ENCODE measurements at regions not wholly inside any gene's neighbourhood (a gene's known extent, or its start where the extent isn't known, plus 50 kb on each side); places are given as distances from the start of the nearest gene placed in this dataset.

- TF ChIP-seq ATF6 (CRISPR knock-in tag; conservative IDR thresholded peaks at IDR 0.05) (peak; percentile 91; the same call in 1 of the 2 replicates), KDM4B (CRISPR knock-in tag; IDR thresholded peaks at IDR 0.05) (peak; percentile 89), BRD4 (CRISPR knock-in tag; IDR thresholded peaks at IDR 0.05) (no peak), ZBTB7A (CRISPR knock-in tag; IDR thresholded peaks at IDR 0.05) (peak; percentile 93), HCFC1 (IDR thresholded peaks at IDR 0.05; ENCODE audit: low read depth, low read length) (no peak), DRAP1 (CRISPR knock-in tag; IDR thresholded peaks at IDR 0.05) (peak; percentile 61), SIX4 (CRISPR knock-in tag; IDR thresholded peaks at IDR 0.05) (peak; percentile 64; the same call in 1 of the 2 replicates), DNMT1 (CRISPR knock-in tag; IDR thresholded peaks at IDR 0.05) (0 out of 2 replicates have a peak, but pooled peaks have one; percentile 62), STAG1 (CRISPR knock-in tag; IDR thresholded peaks at IDR 0.05) (no peak), ZNF605 (CRISPR knock-in tag; IDR thresholded peaks at IDR 0.05) (peak; percentile 99)
- TF ChIP-seq, protein P1, sequence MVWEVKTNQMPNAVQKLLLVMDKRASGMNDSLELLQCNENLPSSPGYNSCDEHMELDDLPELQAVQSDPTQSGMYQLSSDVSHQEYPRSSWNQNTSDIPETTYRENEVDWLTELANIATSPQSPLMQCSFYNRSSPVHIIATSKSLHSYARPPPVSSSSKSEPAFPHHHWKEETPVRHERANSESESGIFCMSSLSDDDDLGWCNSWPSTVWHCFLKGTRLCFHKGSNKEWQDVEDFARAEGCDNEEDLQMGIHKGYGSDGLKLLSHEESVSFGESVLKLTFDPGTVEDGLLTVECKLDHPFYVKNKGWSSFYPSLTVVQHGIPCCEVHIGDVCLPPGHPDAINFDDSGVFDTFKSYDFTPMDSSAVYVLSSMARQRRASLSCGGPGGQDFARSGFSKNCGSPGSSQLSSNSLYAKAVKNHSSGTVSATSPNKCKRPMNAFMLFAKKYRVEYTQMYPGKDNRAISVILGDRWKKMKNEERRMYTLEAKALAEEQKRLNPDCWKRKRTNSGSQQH (CRISPR knock-in tag; IDR thresholded peaks at IDR 0.05; ENCODE audit: low read depth) = no peak
- TF ChIP-seq, protein P2, sequence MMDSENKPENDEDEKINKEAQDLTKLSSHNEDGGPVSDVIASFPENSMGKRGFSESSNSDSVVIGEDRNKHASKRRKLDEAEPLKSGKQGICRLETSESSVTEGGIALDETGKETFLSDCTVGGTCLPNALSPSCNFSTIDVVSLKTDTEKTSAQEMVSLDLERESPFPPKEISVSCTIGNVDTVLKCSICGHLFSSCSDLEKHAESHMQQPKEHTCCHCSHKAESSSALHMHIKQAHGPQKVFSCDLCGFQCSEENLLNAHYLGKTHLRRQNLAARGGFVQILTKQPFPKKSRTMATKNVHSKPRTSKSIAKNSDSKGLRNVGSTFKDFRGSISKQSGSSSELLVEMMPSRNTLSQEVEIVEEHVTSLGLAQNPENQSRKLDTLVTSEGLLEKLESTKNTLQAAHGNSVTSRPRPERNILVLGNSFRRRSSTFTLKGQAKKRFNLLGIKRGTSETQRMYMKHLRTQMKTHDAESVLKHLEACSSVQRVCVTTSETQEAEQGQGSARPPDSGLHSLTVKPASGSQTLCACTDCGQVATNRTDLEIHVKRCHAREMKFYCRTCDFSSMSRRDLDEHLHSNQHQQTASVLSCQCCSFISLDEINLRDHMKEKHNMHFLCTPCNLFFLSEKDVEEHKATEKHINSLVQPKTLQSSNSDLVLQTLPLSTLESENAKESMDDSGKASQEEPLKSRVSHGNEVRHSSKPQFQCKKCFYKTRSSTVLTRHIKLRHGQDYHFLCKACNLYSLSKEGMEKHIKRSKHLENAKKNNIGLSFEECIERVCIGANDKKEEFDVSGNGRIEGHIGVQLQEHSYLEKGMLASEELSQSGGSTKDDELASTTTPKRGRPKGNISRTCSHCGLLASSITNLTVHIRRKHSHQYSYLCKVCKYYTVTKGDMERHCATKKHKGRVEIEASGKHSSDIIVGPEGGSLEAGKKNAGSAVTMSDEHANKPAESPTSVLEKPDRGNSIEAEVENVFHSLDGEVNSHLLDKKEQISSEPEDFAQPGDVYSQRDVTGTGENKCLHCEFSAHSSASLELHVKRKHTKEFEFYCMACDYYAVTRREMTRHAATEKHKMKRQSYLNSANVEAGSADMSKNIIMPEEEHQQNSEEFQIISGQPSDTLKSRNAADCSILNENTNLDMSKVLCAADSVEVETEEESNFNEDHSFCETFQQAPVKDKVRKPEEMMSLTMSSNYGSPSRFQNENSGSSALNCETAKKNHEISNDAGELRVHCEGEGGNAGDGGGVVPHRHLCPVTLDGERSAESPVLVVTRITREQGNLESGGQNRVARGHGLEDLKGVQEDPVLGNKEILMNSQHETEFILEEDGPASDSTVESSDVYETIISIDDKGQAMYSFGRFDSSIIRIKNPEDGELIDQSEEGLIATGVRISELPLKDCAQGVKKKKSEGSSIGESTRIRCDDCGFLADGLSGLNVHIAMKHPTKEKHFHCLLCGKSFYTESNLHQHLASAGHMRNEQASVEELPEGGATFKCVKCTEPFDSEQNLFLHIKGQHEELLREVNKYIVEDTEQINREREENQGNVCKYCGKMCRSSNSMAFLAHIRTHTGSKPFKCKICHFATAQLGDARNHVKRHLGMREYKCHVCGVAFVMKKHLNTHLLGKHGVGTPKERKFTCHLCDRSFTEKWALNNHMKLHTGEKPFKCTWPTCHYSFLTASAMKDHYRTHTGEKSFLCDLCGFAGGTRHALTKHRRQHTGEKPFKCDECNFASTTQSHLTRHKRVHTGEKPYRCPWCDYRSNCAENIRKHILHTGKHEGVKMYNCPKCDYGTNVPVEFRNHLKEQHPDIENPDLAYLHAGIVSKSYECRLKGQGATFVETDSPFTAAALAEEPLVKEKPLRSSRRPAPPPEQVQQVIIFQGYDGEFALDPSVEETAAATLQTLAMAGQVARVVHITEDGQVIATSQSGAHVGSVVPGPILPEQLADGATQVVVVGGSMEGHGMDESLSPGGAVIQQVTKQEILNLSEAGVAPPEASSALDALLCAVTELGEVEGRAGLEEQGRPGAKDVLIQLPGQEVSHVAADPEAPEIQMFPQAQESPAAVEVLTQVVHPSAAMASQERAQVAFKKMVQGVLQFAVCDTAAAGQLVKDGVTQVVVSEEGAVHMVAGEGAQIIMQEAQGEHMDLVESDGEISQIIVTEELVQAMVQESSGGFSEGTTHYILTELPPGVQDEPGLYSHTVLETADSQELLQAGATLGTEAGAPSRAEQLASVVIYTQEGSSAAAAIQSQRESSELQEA (CRISPR knock-in tag; IDR thresholded peaks at IDR 0.05; ENCODE audit: not compliant biosample characterization) = peak; percentile 73
- TF ChIP-seq, protein P3, sequence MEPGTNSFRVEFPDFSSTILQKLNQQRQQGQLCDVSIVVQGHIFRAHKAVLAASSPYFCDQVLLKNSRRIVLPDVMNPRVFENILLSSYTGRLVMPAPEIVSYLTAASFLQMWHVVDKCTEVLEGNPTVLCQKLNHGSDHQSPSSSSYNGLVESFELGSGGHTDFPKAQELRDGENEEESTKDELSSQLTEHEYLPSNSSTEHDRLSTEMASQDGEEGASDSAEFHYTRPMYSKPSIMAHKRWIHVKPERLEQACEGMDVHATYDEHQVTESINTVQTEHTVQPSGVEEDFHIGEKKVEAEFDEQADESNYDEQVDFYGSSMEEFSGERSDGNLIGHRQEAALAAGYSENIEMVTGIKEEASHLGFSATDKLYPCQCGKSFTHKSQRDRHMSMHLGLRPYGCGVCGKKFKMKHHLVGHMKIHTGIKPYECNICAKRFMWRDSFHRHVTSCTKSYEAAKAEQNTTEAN (CRISPR knock-in tag; conservative IDR thresholded peaks at IDR 0.05) = peak; percentile 90
Measured at GRCh38 chr6:27630727-27631608, 158.1 kb upstream of the ZNF184 start (continued).

Data from HepG2 (cell line).